ENCODE measurements at regions not wholly inside any gene's neighbourhood (a gene's known extent, or its start where the extent isn't known, plus 50 kb on each side); places are given as distances from the start of the nearest gene placed in this dataset.

GRCh38 chr5:162485666-162486292, 418.2 kb downstream of the GABRG2 start:
- no peak for DNase-seq (ENCODE audit: low read depth in 2 of 2)

DNA sequence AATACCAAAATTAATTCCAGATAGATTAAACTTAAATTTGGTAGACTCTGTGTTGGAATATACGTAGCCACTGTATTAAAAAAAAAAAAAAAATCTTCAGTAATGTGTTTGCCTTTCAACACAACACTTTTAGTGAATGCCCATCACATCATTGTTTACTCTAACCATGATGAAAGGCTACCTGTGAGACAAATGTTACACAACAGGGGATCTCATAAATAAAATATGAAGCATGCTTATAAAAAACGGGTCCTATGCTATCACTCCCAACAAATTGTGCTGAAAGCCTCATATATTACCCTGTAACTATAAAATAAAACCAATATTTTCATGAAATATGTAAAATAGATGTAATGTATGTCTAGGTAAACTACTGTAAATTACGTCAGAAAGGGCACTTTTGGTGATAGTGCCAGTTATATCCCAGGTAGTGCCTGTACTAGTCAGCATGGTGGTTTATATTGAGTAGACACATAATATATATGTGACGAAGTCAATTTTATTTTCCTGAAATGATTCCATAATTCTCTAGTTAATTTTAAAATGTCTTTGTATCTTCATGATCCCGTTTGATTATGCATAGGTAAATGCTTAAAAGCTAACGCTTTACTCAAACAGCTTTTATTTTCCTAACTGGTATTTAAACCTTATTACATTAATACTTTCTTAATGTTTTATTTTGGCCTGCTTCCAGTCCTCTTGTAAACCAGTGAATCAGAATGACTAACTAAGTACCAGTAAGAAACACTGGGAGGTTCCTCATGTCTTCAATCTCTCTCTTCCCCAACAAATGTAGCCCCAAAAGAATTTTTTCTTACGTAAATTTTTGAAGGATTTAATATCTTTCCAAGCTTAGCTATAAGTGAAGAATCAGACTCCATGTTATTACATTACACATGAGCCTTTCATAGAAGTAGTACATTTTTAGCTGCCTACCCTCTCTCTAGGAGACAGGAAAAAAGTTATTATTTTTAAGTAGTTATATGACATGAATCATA, 420.3 kb downstream of the GABRG2 start:
- no peak for DNase-seq (ENCODE audit: low read depth in 2 of 2)

- no peak for DNase-seq (ENCODE audit: low read depth in 2 of 2)
These were observed 428.7 kb downstream of the GABRG2 start for GRCh38 chr5:162496100-162496808.

DNA sequence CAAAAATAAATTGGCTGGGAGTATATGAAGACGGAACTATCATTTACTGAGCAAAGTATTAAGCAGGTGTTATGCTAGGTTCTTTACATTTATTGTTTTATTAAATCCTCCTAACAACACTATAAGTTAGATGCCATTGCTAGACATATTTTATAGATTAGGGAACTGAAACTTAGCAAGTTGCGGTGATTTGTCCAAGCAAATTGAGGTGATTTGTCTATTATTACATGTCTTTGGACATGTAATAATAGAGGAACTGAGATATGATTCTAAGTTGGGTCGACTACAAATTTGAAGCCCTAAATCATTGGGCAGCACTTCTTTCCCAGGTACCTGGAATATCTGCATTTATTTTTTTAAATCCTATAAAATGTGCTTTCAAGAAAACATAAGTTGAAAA, 429.9 kb downstream of the GABRG2 start:
- no peak for DNase-seq (ENCODE audit: low read depth in 2 of 2)

DNA sequence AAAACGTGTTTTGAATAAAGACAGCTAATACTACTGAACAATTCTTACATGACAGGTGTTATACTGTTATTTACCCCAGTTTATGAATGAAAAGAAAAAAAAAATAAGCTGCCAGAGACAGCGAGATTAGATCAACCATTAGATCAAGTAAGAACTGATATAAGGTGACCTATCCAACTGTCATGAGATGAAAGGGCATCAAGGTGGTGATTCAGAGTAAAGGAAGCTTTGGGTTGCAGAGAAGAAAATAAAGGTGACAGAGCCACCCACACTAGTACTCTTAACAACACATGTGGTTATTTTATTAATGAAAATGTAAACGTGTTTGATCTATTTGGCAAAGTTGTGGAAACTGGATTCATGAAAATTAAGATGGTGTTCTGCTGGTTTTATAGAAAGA, 435.2 kb downstream of the GABRG2 start:
- no peak for DNase-seq (ENCODE audit: low read depth in 2 of 2)

DNA sequence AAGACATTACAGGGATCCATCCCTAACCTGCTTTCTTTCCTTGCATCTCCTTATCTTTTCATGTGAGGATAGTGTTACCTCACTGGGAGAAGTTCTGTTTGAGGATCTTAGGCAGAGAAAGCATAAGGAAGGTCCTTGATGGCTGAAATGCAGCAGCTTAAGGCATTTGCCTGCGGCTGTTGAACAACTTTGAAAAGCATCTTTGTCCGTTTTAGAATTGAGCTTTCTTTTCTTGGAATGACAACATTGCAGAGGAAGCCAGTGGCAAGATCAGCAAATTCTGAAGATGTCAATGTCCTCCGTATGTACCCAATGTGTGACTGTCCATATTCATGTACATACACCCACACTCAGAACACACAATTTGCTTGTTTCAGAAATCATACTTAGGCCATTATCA, 436.2 kb downstream of the GABRG2 start:
- no peak for DNase-seq (ENCODE audit: low read depth in 2 of 2)

- no peak for DNase-seq (ENCODE audit: low read depth in 2 of 2)
These were observed 445.5 kb downstream of the GABRG2 start for GRCh38 chr5:162512935-162513565.

DNA sequence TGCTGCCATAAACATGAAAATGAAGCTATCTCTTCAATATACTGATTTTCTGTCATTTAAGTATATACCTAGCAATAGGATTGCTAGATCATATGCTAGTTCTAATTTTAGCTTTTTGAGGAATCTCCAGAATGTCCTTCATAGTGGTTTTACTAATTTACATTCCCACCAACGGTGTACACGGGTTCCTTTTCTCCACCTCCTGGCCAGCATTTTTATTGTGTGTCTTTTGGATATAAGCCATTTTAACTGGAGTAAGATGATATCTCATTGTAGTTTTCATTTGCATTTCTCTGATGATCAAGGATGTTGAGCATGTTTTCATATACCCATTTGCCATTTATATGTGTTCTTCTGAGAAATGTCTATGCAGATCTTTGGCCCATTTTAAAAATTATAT, 446.5 kb downstream of the GABRG2 start:
- DNase-seq (ENCODE audit: low read depth in 2 of 2), result no peak

GRCh38 chr5:162520878-162521277, 453.3 kb downstream of the GABRG2 start:
- DNase-seq (ENCODE audit: low read depth in 2 of 2), result no peak

- DNase-seq (ENCODE audit: low read depth in 2 of 2), result no peak
These were observed 461.6 kb downstream of the GABRG2 start for GRCh38 chr5:162529209-162529608.

GRCh38 chr5:162529886-162530285, 462.3 kb downstream of the GABRG2 start:
- DNase-seq (ENCODE audit: low read depth in 2 of 2), result no peak

DNA sequence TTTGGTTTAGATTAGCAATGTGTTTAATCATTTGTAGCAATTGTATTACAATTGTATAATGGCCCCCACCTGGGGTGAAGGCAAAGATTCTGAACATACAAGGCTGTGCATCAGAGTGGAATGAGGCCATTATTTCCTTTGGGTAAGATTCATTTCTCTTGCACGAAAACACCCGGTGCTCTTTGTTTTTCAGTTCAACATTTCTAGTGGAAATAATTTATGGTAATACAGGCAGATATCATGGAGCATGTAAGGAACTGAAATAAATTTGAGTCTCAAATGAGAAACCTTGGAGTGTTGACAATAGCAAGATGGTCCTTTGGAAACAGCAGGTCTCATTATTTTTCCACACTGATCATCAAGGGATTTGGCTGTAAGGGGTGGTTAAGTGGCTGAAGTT, 475.9 kb downstream of the GABRG2 start:
- no peak for DNase-seq (ENCODE audit: low read depth in 2 of 2)

- no peak for DNase-seq (ENCODE audit: low read depth in 2 of 2)
These were observed 477.3 kb downstream of the GABRG2 start for GRCh38 chr5:162544905-162545304.

GRCh38 chr5:162550236-162550635, 482.7 kb downstream of the GABRG2 start:
- no peak for DNase-seq (ENCODE audit: low read depth in 2 of 2)

DNA sequence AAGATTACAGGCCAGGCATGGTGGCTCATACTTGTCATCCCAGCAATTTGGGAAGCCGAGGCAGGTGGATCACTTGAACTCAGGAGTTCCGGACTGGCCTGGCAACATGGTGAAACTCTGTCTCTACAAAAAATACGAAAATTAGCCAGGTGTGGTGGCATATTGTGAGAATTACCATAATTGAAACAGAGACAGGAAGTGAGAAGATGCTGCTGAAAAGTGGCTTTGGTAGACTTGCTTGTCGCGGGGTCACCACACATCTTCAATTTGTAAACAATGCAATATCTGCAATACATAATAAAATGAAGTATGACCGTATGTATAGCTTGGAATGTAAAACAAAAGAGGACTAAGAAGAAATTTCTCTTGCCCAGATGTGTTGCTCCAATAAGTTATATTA, 490.5 kb downstream of the GABRG2 start:
- no peak for DNase-seq (ENCODE audit: low read depth in 2 of 2)

- DNase-seq (ENCODE audit: low read depth in 2 of 2), result no peak
These were observed 500.1 kb downstream of the GABRG2 start for GRCh38 chr5:162567644-162568043.

GRCh38 chr5:162573758-162574157, 506.2 kb downstream of the GABRG2 start:
- DNase-seq (ENCODE audit: low read depth in 2 of 2), result no peak

GRCh38 chr5:162591724-162592123, 524.2 kb downstream of the GABRG2 start:
- no peak for DNase-seq (ENCODE audit: low read depth in 2 of 2)

DNA sequence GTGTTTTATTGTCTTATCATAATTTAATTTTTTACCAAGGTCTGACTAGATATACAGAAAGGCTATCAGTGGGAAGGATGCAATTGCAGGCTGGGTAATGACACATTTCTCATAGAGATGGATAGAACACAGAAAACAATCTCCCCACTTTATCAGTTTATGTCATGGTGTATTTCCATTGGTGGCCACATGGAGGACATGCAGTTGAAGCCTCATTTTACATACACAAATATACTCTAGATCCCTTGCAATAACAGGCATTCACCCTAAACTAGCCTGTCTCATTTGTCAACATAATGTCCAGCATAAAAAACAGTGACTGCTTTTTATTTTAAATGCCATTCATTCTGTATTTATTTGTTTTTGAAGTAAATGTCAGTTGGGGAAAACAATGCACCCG, 526.3 kb downstream of the GABRG2 start:
- no peak for DNase-seq (ENCODE audit: low read depth in 2 of 2)

DNA sequence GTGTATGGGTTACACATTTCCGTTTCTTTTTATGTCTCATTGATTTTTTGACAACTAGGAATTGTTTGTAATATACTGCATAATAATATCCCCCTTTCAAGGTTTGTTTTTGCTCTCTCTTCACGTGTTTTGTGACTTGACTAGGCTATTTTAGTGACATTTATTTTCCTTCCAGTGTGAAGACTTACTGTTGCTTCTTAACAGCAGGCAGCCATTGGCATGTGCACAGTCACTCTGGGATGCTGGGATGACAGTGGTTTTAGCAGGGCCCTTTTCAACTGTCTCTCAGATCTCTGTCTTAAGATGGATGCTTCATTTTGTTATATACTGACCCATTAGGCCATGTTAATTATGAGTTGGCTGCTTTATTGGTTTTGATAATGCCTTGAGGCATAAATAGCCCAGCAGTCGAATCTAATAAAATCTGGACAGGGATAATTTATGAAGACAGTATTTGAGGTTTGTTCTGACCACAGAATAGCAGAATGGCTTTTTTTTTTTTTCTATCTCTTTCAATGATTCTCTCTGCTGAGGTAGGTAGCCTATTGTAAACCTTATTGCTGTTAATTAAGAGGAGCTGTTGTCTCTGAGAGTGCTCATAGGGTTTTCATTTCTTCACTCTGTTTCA, 536.0 kb downstream of the GABRG2 start:
- no peak for DNase-seq (ENCODE audit: low read depth in 2 of 2)

GRCh38 chr5:162607879-162608278, 540.3 kb downstream of the GABRG2 start:
- no peak for DNase-seq (ENCODE audit: low read depth in 2 of 2)
